Suprapubic skin (tissue), 4 donors: ENCODE measurements at regions not wholly inside any gene's neighbourhood (a gene's known extent, or its start where the extent isn't known, plus 50 kb on each side); places are given as distances from the start of the nearest gene placed in this dataset.

Experiments used
- EP300 ChIP-seq: sonication (generic); formaldehyde crosslinking; IDR thresholded peaks from one replicate; pipeline ENCODE4 v1.6.1; 2017; ENCODE audit warnings: antibody characterized with exemption
- POLR2A ChIP-seq, 2 donors: fragments of 450-650 bp; IDR thresholded peaks; one replicate each; pipeline ENCODE4 v1.6.1; 2017; ENCODE audit warnings: antibody characterized with exemption in 2 of 2, mild to moderate bottlenecking in 2 of 2, moderate library complexity in 2 of 2
- POLR2AphosphoS5 ChIP-seq, 3 donors: sonication (generic); formaldehyde crosslinking; IDR thresholded peaks; one replicate each; pipeline ENCODE4 v1.6.1; 2017; ENCODE audit warnings: antibody characterized with exemption in 3 of 3
- TF ChIP-seq, protein P1 (sequence below), 2 donors: fragments of 200-600 bp in 1 of 2; fragments of 450-650 bp in 1 of 2; sonication (generic) in 1 of 2; IDR thresholded peaks; one replicate each; pipeline ENCODE4 v1.5.1; 2016 to 2019; ENCODE audit warnings: antibody characterized with exemption in 2 of 2, mild to moderate bottlenecking in 1 of 2, moderate library complexity in 1 of 2

DNA sequence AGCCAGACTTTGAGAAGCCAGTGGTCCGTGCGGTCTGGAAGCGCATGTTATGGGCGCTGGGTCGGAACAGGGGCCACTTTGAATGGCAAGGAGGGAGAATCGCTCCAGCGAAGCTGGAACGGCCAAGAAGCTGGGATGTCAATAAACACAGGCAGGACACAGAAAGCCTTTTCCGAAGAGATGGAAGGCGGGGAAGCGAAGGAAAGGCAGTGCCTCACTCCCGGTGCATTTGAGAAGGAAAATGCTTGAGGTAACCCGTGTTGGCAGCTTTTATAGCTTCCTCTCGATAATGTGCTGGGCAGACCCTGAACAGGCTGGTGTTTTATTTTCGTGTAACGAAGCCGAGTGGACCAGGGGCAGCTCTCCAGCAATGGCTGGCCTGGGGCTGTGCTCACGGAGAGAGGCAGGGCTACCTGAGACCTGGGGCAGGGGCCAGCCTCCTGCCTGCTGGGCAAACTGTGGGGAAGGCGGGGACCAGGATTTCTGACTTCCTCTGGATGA lies 84.2 kb upstream of the SPRY4 start:
- no peak for TF ChIP-seq POLR2AphosphoS5 (IDR thresholded peaks at IDR 0.05)
- TF ChIP-seq, protein P1, sequence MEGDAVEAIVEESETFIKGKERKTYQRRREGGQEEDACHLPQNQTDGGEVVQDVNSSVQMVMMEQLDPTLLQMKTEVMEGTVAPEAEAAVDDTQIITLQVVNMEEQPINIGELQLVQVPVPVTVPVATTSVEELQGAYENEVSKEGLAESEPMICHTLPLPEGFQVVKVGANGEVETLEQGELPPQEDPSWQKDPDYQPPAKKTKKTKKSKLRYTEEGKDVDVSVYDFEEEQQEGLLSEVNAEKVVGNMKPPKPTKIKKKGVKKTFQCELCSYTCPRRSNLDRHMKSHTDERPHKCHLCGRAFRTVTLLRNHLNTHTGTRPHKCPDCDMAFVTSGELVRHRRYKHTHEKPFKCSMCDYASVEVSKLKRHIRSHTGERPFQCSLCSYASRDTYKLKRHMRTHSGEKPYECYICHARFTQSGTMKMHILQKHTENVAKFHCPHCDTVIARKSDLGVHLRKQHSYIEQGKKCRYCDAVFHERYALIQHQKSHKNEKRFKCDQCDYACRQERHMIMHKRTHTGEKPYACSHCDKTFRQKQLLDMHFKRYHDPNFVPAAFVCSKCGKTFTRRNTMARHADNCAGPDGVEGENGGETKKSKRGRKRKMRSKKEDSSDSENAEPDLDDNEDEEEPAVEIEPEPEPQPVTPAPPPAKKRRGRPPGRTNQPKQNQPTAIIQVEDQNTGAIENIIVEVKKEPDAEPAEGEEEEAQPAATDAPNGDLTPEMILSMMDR (IDR thresholded peaks at IDR 0.05): no peak
- TF ChIP-seq EP300: no peak
- TF ChIP-seq POLR2A (IDR thresholded peaks at IDR 0.05): no peak
